NCI-H146 treated with DMSO at 0.1 percent for 48 hours (cell line): ENCODE measurements at regions not wholly inside any gene's neighbourhood (a gene's known extent, or its start where the extent isn't known, plus 50 kb on each side); places are given as distances from the start of the nearest gene placed in this dataset.
A peak's percentile ranks its signal among the peaks of the same experiment; 100 is the strongest.

ENCODE experiments used
- DNase-seq: peaks from one replicate; lab custom pipeline; 2025; ENCODE audit not compliant: unreplicated experiment; lab: John Stamatoyannopoulos, UW

GRCh38 chr12:43665091-43665490, 93.5 kb downstream of the PUS7L start:
- DNase-seq: no peak

- DNase-seq: no peak
Observed at GRCh38 chr12:43662736-43663135, 95.9 kb downstream of the PUS7L start.

GRCh38 chr12:43655586-43655985, 103.0 kb downstream of the PUS7L start:
- no peak for DNase-seq

- DNase-seq: peak; percentile 41
Observed at GRCh38 chr12:43653917-43654316, 101.9 kb upstream of the ADAMTS20 start.

- DNase-seq: no peak
Observed at GRCh38 chr12:43653289-43653915, 101.4 kb upstream of the ADAMTS20 start.

GRCh38 chr12:43648636-43649035, 96.6 kb upstream of the ADAMTS20 start:
- DNase-seq: no peak

- DNase-seq: no peak
Observed at GRCh38 chr12:43638806-43639205, 86.8 kb upstream of the ADAMTS20 start.

- no peak for DNase-seq
Observed at GRCh38 chr12:43636725-43637463, 84.9 kb upstream of the ADAMTS20 start.

GRCh38 chr12:43621262-43621661, 69.3 kb upstream of the ADAMTS20 start:
- DNase-seq: no peak

- DNase-seq: no peak
Observed at GRCh38 chr12:43602738-43603137, 50.7 kb upstream of the ADAMTS20 start.
